CD14-positive monocyte (primary cell): ENCODE measurements at regions not wholly inside any gene's neighbourhood (a gene's known extent, or its start where the extent isn't known, plus 50 kb on each side); places are given as distances from the start of the nearest gene placed in this dataset.

Experiments
- DNase-seq, 3 donors: peaks; one replicate each; pipeline ENCODE4 v3.0.0-alpha.2; 2011 to 2022
- H2AFZ ChIP-seq: 2 replicates; pipeline ENCODE4 v1.6.0; 2012; ENCODE audit warnings: mild to moderate bottlenecking, low read depth, low read length, inconsistent platforms; ENCODE audit not compliant: insufficient read depth, poor library complexity, severe bottlenecking
- H3K27ac ChIP-seq, 2 donors: 1 replicate in 1 of 2; 2 replicates in 1 of 2; pipeline ENCODE4 v1.5.1; 2012 to 2013; ENCODE audit warnings: low read length in 2 of 2, control low read depth in 1 of 2, inconsistent platforms in 1 of 2, low read depth in 1 of 2, mild to moderate bottlenecking in 1 of 2
- H3K27me3 ChIP-seq, 2 donors: one replicate each; pipeline versions ENCODE4 v1.6.0 to v1.6.1; 2011 to 2013; ENCODE audit warnings: low read length in 2 of 2; ENCODE audit not compliant: control insufficient read depth in 2 of 2, insufficient read depth in 2 of 2
- H3K36me3 ChIP-seq, 2 donors: replicated peaks in 1 of 2; 1 replicate in 1 of 2; 2 replicates in 1 of 2; pipeline versions ENCODE4 v1.5.1 to v1.6.1; 2012 to 2013; ENCODE audit warnings: low read length in 2 of 2, control low read depth in 1 of 2, inconsistent platforms in 1 of 2, mild to moderate bottlenecking in 1 of 2; ENCODE audit not compliant: insufficient read depth in 2 of 2, control insufficient read depth in 1 of 2
- H3K4me1 ChIP-seq, 2 donors: 1 replicate in 1 of 2; 2 replicates in 1 of 2; pipeline versions ENCODE4 v1.5.1 to v1.6.1; 2012 to 2013; ENCODE audit warnings: low read length in 2 of 2, control low read depth in 1 of 2, inconsistent platforms in 1 of 2, mild to moderate bottlenecking in 1 of 2, moderate library complexity in 1 of 2; ENCODE audit not compliant: insufficient read depth in 2 of 2, control insufficient read depth in 1 of 2
- H3K4me2 ChIP-seq: replicated peaks from 2 replicates; pipeline ENCODE3; 2012; ENCODE audit warnings: low read length, moderate library complexity, mild to moderate bottlenecking; ENCODE audit not compliant: poor library complexity, severe bottlenecking; ENCODE audit errors: extremely low read depth
- H3K4me3 ChIP-seq, 3 experiments: fragments of 200-600 bp in 1 of 3; sonication (generic) in 1 of 3; replicated peaks in 1 of 3; 1 replicate in 2 of 3; 2 replicates in 1 of 3; pipeline ENCODE4 v1.5.1; 2011 to 2013; ENCODE audit warnings: low read length in 3 of 3, mild to moderate bottlenecking in 3 of 3, control low read depth in 2 of 3, low read depth in 2 of 3, inconsistent platforms in 1 of 3, moderate library complexity in 1 of 3
- H3K79me2 ChIP-seq: 2 replicates; pipeline ENCODE4 v1.6.0; 2012; ENCODE audit warnings: mild to moderate bottlenecking, control low read depth, inconsistent platforms, low read length, moderate library complexity; ENCODE audit not compliant: insufficient read depth
- H3K9ac ChIP-seq: 2 replicates; pipeline ENCODE4 v1.6.0; 2017; ENCODE audit warnings: low read length, mild to moderate bottlenecking; ENCODE audit not compliant: insufficient read depth, poor library complexity, severe bottlenecking
- H3K9me3 ChIP-seq, 2 donors: replicated peaks in 1 of 2; 1 replicate in 1 of 2; 2 replicates in 1 of 2; pipeline versions ENCODE4 v1.5.1 to v1.6.1; 2012 to 2013; ENCODE audit warnings: low read length in 2 of 2, control low read depth in 1 of 2; ENCODE audit not compliant: control insufficient read depth in 1 of 2, insufficient read depth in 1 of 2
- H4K20me1 ChIP-seq: 2 replicates; pipeline ENCODE4 v1.6.0; 2012; ENCODE audit warnings: mild to moderate bottlenecking, low read length, control low read depth, moderate library complexity; ENCODE audit not compliant: insufficient read depth
- H3K27ac Mint-ChIP-seq, 7 donors: one replicate each; pipeline ENCODE4 v1.8.0; 2020; ENCODE audit warnings: mild to moderate bottlenecking in 7 of 7, mixed read lengths in 7 of 7, moderate library complexity in 6 of 7, inconsistent platforms in 2 of 7
- H3K27me3 Mint-ChIP-seq, 3 donors: one replicate each; pipeline ENCODE4 v1.8.0; 2021 to 2022; ENCODE audit warnings: low read depth in 3 of 3, mild to moderate bottlenecking in 3 of 3, mixed read lengths in 3 of 3, moderate library complexity in 3 of 3, inconsistent platforms in 1 of 3
- H3K36me3 Mint-ChIP-seq, 2 donors: one replicate each; pipeline ENCODE4 v1.8.0; 2020; ENCODE audit warnings: mixed read lengths in 2 of 2, inconsistent platforms in 1 of 2, mild to moderate bottlenecking in 1 of 2
- H3K4me1 Mint-ChIP-seq: one replicate; pipeline ENCODE4 v1.8.0; 2020; ENCODE audit warnings: mild to moderate bottlenecking, mixed read lengths
- H3K4me3 Mint-ChIP-seq, 2 donors: one replicate each; pipeline ENCODE4 v1.8.0; 2020; ENCODE audit warnings: mild to moderate bottlenecking in 2 of 2, mixed read lengths in 2 of 2, moderate library complexity in 1 of 2
- H3K9me3 Mint-ChIP-seq, 7 donors: one replicate each; pipeline ENCODE4 v1.8.0; 2020 to 2022; ENCODE audit warnings: mixed read lengths in 7 of 7, mild to moderate bottlenecking in 6 of 7, moderate library complexity in 6 of 7, inconsistent platforms in 2 of 7
- CTCF ChIP-seq: fragments of 200-600 bp; IDR thresholded peaks from one replicate; pipeline ENCODE4 v1.8.0; 2022; ENCODE audit warnings: antibody characterized with exemption, mild to moderate bottlenecking
- WGBS: methylation state at CpG from one replicate; pipeline ENCODE4 v1.1.5; 2013; ENCODE audit warnings: missing lambda C conversion rate; ENCODE audit not compliant: insufficient coverage; 5-methylcytosine and 5-hydroxymethylcytosine counted together
- intact Hi-C, 2 donors: fragments of 100-400 bp; cut with micrococcal nuclease; formaldehyde crosslinking; loops; one replicate each; pipeline versions ENCODE4 v1.15.0 to v1.15.1; 2023

GRCh38 chr3:178258121-178258520 lies 278.1 kb upstream of the KCNMB2 start:
- WGBS, result no CpG with 5 or more reads among the region's 1 CpG
- H2AFZ ChIP-seq, result no peak overlapping the region

GRCh38 chr3:178259703-178260102 lies 276.5 kb upstream of the KCNMB2 start:
- no peaks in the 10 kb centered on the region for H3K36me3 Mint-ChIP-seq
- Histone ChIP-seq H2AFZ (no peak overlapping the region), H3K4me1 (peaks cover 2 to 7% of the 10 kb centered on the region in 2 donors), H3K27ac (no peak overlapping the region), H3K9me3 (no peaks in the 10 kb centered on the region), H3K79me2 (no peaks in the 10 kb centered on the region), H3K4me2 (no peak overlapping the region), H3K27me3 (no peaks in the 10 kb centered on the region), H3K9ac (no peak overlapping the region), H4K20me1 (no peaks in the 10 kb centered on the region), H3K4me3 (no peak overlapping the region), H3K36me3 (no peaks in the 10 kb centered on the region)
- intact Hi-C loops, result no loop called here
- no peak overlapping the region for H3K27ac Mint-ChIP-seq
- H3K4me1 Mint-ChIP-seq, result peaks cover 24% of the 10 kb centered on the region
- H3K27me3 Mint-ChIP-seq, result no peaks in the 10 kb centered on the region
- DNase-seq, result no peak
- TF ChIP-seq CTCF, result no peak
- H3K9me3 Mint-ChIP-seq, result no peaks in the 10 kb centered on the region
- H3K4me3 Mint-ChIP-seq, result no peak overlapping the region

More at GRCh38 chr3:178258121-178258520, 278.1 kb upstream of the KCNMB2 start:
- H3K27me3 Mint-ChIP-seq, result no peaks in the 10 kb centered on the region
- intact Hi-C loops, result no loop called here
- no peak overlapping the region for H3K4me3 ChIP-seq
- H3K9me3 Mint-ChIP-seq, result no peaks in the 10 kb centered on the region
- H3K9me3 ChIP-seq, result no peaks in the 10 kb centered on the region
- H3K4me1 ChIP-seq, result peaks cover 1 to 3% of the 10 kb centered on the region in 2 donors
- no peak overlapping the region for H3K9ac ChIP-seq
- no peak for DNase-seq
- no peaks in the 10 kb centered on the region for H3K79me2 ChIP-seq
- no peaks in the 10 kb centered on the region for H4K20me1 ChIP-seq
- no peak overlapping the region for H3K4me2 ChIP-seq
- H3K27ac Mint-ChIP-seq, result peak overlapping the region in 1 of 7 donors; percentile 9
- H3K36me3 ChIP-seq, result no peaks in the 10 kb centered on the region
- peaks cover 18% of the 10 kb centered on the region for H3K4me1 Mint-ChIP-seq
- H3K4me3 Mint-ChIP-seq, result no peak overlapping the region
- no peak overlapping the region for H3K27ac ChIP-seq
- no peaks in the 10 kb centered on the region for H3K36me3 Mint-ChIP-seq
- no peaks in the 10 kb centered on the region for H3K27me3 ChIP-seq
- TF ChIP-seq CTCF, result no peak
